Right forelimb (tissue), 1 donor: ENCODE measurements at regions not wholly inside any gene's neighbourhood (a gene's known extent, or its start where the extent isn't known, plus 50 kb on each side); places are given as distances from the start of the nearest gene placed in this dataset.
"Not testable (repeated sequence)": the region's sequence is repeated elsewhere in the genome, so short reads cannot be mapped to it uniquely, and the experiment has no call there.

Source experiments
- DNase-seq: peaks from one replicate; pipeline ENCODE4 v3.0.0-alpha.2; 2018

- no peak for DNase-seq
Measured at GRCh38 chr15:38992506-38992905, 427.9 kb upstream of the RASGRP1 start.

GRCh38 chr15:38992930-38993329 is 428.3 kb upstream of the RASGRP1 start:
- DNase-seq: no peak

- DNase-seq: no peak
Measured at GRCh38 chr15:38994310-38994709, 429.7 kb upstream of the RASGRP1 start.

DNA sequence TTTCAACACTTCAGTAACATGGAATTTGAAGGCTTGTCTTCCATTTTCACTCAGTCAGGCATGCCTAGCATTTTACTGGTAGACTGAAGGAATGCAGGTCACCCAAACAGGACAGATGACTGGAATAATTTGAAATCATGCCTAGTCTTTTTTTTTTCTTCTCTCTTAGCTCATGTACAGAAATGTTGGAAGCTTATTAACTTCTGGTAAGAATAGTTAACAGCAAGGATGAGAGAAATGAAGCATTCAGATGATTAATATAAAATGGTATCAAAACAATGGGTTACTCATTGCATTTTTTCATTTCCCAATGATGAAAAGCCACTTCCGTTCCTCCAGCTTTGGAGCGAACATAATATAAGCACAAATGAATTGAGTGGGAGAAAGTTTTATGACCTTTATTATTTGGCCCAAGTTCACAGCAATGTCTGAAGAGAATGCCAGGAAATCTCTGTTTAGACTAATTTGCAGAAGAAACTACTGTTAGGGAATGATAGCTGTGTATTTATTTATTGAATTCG is 431.6 kb upstream of the RASGRP1 start:
- DNase-seq: no peak

GRCh38 chr15:38997841-38998240 is 433.2 kb upstream of the RASGRP1 start:
- DNase-seq: no peak

GRCh38 chr15:39000008-39000734 is 435.6 kb upstream of the RASGRP1 start:
- no peak for DNase-seq

GRCh38 chr15:39009740-39010139 is 445.1 kb upstream of the RASGRP1 start:
- DNase-seq: no peak

GRCh38 chr15:39011066-39011465 is 446.5 kb upstream of the RASGRP1 start:
- DNase-seq: not testable (repeated sequence)

DNA sequence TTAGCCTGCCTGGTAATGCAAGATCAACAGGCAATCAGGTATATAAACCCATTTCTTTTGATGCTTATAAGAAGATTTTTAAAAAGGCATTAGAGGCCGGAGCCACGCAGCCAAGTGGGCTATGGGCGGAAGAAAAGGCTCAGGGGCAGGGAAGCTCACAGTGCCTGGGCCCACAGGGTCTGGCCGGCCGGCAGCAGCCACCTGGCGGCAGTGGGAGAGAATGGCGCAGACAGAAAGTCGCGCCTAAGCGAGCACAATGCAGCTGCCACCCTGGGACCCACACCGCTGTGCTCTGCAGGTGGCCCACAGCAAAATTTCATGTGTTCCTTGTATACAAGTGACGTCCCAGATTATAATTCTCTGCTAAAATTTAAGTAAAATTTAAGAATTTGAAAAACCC is 448.6 kb upstream of the RASGRP1 start:
- no peak for DNase-seq

GRCh38 chr15:39014682-39015081 is 450.1 kb upstream of the RASGRP1 start:
- no peak for DNase-seq

DNA sequence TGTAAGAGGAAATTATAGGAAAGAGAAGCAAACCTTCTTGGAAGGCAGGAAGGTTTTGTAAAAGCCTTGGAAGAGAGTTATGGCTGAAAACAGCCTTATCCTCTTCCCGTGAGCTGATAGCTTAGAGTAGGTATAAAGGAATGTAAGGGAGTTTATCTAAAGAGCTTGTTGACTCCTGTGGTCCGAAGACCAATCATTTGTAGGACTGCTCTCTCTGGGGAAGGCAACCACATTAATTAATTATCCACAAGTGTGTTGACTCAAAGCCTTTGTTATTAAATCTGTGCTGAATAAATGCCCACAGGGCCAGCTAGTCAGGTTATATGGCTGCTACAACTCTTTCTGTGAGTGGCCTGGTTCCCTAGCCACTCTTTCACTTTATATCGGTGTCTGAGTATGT is 452.1 kb upstream of the RASGRP1 start:
- DNase-seq: no peak

DNA sequence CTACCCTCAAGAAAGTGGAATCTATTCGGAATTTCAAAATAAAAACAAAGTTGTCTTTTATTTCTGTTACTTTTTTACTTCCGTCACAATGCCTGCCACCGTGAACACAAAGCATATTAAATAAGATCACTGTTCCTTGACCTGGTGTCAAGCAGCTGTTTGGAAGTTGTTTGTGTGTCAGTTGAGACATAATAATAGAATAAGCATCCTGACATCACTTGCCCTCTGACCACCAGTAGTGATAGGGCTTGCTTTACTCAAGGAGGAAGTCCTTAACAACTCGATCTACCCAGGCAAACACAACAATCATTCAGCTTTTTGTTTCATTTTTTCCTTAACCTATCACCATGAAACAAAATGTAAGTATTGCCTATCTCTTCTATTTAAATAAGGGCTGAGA is 454.4 kb upstream of the RASGRP1 start:
- DNase-seq: no peak

DNA sequence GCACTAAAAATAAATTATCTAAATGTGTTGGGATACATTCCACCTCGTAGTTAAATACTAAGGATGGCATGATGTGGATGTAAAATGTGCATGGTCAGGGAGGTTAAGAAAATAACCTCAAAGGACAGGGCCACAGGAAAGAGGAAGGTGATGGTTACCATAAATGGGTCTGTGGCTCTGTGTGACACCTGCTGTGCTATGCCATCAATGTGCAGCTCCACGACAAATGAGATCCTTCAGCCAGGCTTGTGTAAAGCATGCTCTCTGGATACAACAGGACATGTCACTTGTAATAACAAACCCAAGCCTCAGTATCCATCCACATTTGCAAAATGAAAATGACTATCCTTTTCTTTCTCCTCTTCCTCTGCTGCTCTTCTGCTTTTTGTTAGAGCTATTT is 456.7 kb upstream of the RASGRP1 start:
- no peak for DNase-seq

DNA sequence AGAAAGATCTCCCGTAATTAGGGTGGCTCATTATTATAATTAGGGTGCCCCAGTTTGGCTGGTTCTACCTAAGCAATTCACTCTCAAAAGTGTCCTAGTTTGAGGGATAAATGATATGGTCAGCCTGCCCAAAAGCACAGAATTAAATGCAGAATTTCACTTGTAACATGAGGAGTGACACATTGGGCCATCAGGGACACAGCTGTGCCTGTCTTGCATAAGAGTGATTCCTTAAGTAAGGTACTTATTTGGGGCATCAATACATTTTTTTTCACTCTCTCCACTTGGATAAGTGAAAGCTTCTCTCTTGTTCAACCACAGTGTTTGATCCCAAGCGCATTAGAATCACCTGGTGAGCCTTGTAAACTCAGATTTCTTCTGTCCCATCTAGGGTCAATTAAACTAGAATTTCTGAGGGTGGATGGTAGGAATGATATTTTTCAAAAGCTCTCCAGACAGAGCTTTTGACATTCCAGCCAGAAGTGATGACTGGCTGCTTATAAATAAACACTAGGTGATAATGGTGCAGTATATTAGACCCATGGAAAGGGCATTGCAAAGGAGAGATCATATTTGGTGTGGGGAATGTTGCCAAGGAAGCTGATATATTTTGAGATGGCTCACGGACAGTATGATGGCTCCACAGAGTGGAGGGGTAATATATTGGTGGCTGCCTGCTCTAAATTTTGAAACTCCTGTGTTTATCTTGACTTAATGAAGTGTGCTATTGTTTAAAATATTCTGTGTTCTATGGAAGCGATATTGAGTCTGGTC is 458.1 kb upstream of the RASGRP1 start:
- no peak for DNase-seq

GRCh38 chr15:39025321-39025720 is 460.7 kb upstream of the RASGRP1 start:
- DNase-seq: no peak

GRCh38 chr15:39025881-39026280 is 461.3 kb upstream of the RASGRP1 start:
- DNase-seq: no peak

- no peak for DNase-seq
Measured at GRCh38 chr15:39028069-39028468, 463.5 kb upstream of the RASGRP1 start.

- no peak for DNase-seq
Measured at GRCh38 chr15:39029741-39030140, 465.1 kb upstream of the RASGRP1 start.

DNA sequence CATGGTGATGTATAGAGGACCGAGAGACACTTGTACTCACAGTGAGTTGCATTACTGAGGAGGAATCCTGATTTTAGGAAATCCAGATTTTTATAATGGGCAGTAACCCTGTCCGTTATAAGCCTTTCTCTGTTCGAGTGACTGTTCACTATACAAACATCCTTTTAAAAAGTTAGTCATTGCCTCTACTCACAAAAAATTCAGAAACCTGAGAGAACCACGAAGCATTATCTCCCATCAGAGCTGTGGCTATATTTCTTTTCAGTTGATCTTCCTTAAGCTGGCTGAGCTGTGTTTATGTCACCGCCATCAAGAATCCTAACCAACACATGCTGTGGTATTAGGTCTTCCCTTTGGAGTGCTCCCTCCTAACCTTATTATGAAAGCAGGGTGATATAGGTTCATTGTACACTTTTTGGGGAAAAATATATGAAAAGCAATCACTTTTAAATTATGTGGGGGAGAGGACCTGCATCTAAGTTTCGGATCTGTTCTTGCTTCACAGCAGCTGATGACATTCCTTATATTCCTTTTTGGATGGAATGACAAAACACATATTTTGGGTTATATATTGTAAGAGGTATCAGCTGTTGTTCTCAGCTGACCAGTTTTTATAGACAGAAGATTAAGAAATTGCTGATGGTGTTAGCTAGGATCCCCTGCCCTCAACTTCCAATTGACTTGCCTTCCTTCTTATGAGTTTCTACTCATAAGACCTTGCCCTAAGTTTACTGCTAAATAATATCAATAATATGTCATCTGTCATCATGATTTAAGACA is 465.9 kb upstream of the RASGRP1 start:
- DNase-seq: no peak

DNA sequence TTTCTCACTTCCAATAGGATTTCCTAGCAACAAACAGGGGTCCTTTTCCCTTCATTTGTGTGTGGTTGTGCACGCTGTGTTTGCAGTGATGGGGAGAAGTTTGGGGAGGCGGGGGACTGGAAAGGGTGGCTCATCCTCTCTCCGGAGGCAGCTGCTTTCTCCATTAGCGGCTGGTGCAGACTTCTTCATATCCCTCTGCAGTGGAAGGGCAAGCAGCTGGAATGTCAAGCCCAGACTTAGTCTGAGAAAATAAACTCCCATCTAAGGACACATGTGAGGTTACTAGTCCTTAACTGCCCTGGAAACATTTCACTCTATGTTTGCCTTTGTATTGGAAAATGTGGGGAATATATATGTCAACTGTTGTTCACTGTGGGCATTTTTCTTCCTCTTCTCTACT is 467.0 kb upstream of the RASGRP1 start:
- no peak for DNase-seq

DNA sequence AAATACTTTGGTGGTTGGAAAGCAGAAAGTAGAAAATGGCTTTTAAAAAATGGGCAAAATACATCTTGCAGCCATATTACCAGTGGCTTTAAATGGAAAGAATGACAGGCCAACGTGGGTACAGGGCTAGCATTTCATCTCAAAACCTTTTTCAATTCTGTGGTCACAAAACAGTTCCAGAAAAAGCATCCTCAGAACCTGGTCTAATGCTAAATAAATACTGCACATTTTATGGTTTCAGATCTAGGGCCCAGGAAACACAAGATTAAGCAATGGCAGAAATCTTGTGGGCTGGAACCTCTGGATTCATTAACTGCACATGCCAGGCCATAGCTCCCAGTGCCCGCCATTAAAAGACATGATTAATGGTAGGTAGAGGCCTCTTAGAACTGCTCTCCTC is 470.2 kb upstream of the RASGRP1 start:
- no peak for DNase-seq

GRCh38 chr15:39037611-39038010 is 473.0 kb upstream of the RASGRP1 start:
- DNase-seq: not testable (repeated sequence)

DNA sequence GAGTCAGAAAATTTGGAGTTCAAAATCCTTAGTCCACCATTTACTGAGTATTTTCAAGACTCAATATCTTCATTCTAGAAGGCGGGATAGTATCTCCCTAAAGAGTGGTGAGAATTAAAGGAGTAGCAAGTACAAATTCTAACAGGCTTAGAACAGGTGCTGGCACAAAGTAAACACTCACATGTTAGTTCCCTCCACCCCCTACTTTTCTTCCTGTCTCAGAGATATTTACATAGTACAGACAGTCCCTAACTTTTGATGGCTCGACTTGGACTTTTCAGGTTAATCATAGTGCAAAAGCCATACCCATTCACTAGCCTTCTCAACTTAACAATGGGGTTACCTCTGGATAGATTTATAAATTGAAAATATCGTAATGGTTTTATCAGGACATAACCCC is 476.2 kb upstream of the RASGRP1 start:
- no peak for DNase-seq
